Endothelial cell of umbilical vein (primary cell): ENCODE measurements at regions not wholly inside any gene's neighbourhood (a gene's known extent, or its start where the extent isn't known, plus 50 kb on each side); places are given as distances from the start of the nearest gene placed in this dataset.

ENCODE experiments used
- BruUV-seq: library from RNA; stranded (reverse); fragments of 400-500 nt; replicated peaks from 2 replicates; lab custom pipeline; 2021; lab: Mats Ljungman, UMichigan
- CTCF ChIA-PET: fragments of 300-600, 350-600 bp; sonication (Branson Sonifier 250); formaldehyde crosslinking; loops from one replicate; lab custom pipeline; 2021; ENCODE audit warnings: antibody characterized with exemption, inconsistent platforms; lab: Charles Lee
- POLR2A ChIA-PET: fragments of 300-600, 350-600 bp; sonication (Branson Sonifier 250); formaldehyde crosslinking; loops from one replicate; lab custom pipeline; 2021; ENCODE audit warnings: antibody characterized with exemption, inconsistent platforms; lab: Charles Lee
- DNase-seq: peaks from one replicate; pipeline ENCODE4 v3.0.0-alpha.2; 2011; ENCODE audit warnings: low read depth, low spot score
- FAIRE-seq: peaks from 2 replicates; lab custom pipeline; 2011; peaks lifted over from hg19 to GRCh38; lab: Jason Lieb, UNC
- H2AFZ ChIP-seq: 2 replicates; pipeline ENCODE4 v1.6.0; 2012; ENCODE audit warnings: low read depth, low read length, control low read depth, inconsistent platforms
- H3K27ac ChIP-seq: 2 replicates; pipeline ENCODE4 v1.5.1; 2011; ENCODE audit warnings: low read depth, mild to moderate bottlenecking, control low read depth, low read length, moderate library complexity; ENCODE audit not compliant: insufficient read depth
- H3K27me3 ChIP-seq, 2 experiments: 2 replicates each; pipeline versions ENCODE4 v1.6.0 to v1.6.1; 2011; ENCODE audit warnings: low read length in 2 of 2, mixed read lengths in 1 of 2; ENCODE audit not compliant: control insufficient read depth in 2 of 2, insufficient read depth in 2 of 2
- H3K36me3 ChIP-seq, 2 experiments: 2 replicates in 1 of 2; 3 replicates in 1 of 2; pipeline ENCODE4 v1.5.1; 2011; ENCODE audit warnings: low read length in 2 of 2, mild to moderate bottlenecking in 1 of 2, moderate library complexity in 1 of 2; ENCODE audit not compliant: control insufficient read depth in 2 of 2, insufficient read depth in 2 of 2; ENCODE audit errors: extremely low read depth in 1 of 2
- H3K4me1 ChIP-seq: 3 replicates; pipeline ENCODE4 v1.5.1; 2011; ENCODE audit warnings: mild to moderate bottlenecking, low read length; ENCODE audit not compliant: control insufficient read depth, insufficient read depth; ENCODE audit errors: extremely low read depth
- H3K4me2 ChIP-seq: 2 replicates; pipeline ENCODE4 v1.6.1; 2011; ENCODE audit warnings: low read length, control low read depth, mixed read lengths; ENCODE audit not compliant: insufficient read depth
- H3K4me3 ChIP-seq, 3 experiments: fragments of 200-600 bp in 1 of 3; sonication (generic), shearing (Covaris generic) in 1 of 3; replicated peaks in 1 of 3; 2 replicates each; pipeline ENCODE4 v1.5.1; 2011 to 2016; ENCODE audit warnings: control low read depth in 3 of 3, low read length in 3 of 3, mild to moderate bottlenecking in 2 of 3, inconsistent platforms in 1 of 3, low read depth in 1 of 3, moderate library complexity in 1 of 3; ENCODE audit not compliant: insufficient read depth in 1 of 3
- H3K79me2 ChIP-seq: 2 replicates; pipeline ENCODE4 v1.6.0; 2012; ENCODE audit warnings: low read length, inconsistent platforms; ENCODE audit not compliant: control insufficient read depth, insufficient read depth
- H3K9ac ChIP-seq: replicated peaks from 2 replicates; pipeline ENCODE3; 2011; ENCODE audit warnings: low read length, control low read depth; ENCODE audit not compliant: insufficient read depth; ENCODE audit errors: extremely low read depth
- H3K9me1 ChIP-seq: replicated peaks from 3 replicates; pipeline ENCODE4 v1.6.0; 2011; ENCODE audit warnings: mild to moderate bottlenecking, low read length; ENCODE audit not compliant: control insufficient read depth, insufficient read depth; ENCODE audit errors: extremely low read depth
- H3K9me3 ChIP-seq: replicated peaks from 2 replicates; pipeline ENCODE4 v1.5.1; 2012; ENCODE audit warnings: low read length, inconsistent platforms; ENCODE audit not compliant: control insufficient read depth, insufficient read depth
- H4K20me1 ChIP-seq: replicated peaks from 2 replicates; pipeline ENCODE3; 2011; ENCODE audit warnings: mild to moderate bottlenecking, low read length; ENCODE audit not compliant: control insufficient read depth, insufficient read depth; ENCODE audit errors: extremely low read depth
- EZH2 ChIP-seq: IDR thresholded peaks from 2 replicates; pipeline ENCODE4 v1.6.1; 2012; ENCODE audit warnings: borderline replicate concordance, low read depth, mild to moderate bottlenecking, moderate library complexity, low read length, inconsistent platforms; ENCODE audit not compliant: severe bottlenecking
- FOS ChIP-seq: IDR thresholded peaks from 2 replicates; pipeline ENCODE4 v1.6.1; 2011; ENCODE audit warnings: mild to moderate bottlenecking, low read length, moderate library complexity, borderline replicate concordance; ENCODE audit not compliant: insufficient read depth
- GATA2 ChIP-seq: IDR thresholded peaks from 2 replicates; pipeline ENCODE4 v1.7.0; 2011; ENCODE audit warnings: low read depth, mild to moderate bottlenecking, moderate library complexity, mixed read lengths, low read length; ENCODE audit not compliant: insufficient read length, insufficient read depth
- JUN ChIP-seq: IDR thresholded peaks from 2 replicates; pipeline ENCODE4 v1.6.1; 2011; ENCODE audit warnings: borderline replicate concordance, low read depth; ENCODE audit not compliant: insufficient read length, insufficient read depth
- MYC ChIP-seq: IDR thresholded peaks from one replicate; pipeline ENCODE4 v1.6.1; 2011; ENCODE audit warnings: mild to moderate bottlenecking, low read depth, low read length
- POLR2A ChIP-seq: IDR thresholded peaks from 2 replicates; pipeline ENCODE4 v1.6.1; 2012; ENCODE audit warnings: low read depth, mild to moderate bottlenecking, control low read depth, low read length
- POLR2AphosphoS5 ChIP-seq: IDR thresholded peaks from 2 replicates; pipeline ENCODE4 v1.6.1; 2012; ENCODE audit warnings: low read depth, mild to moderate bottlenecking, control low read depth, low read length, moderate library complexity; ENCODE audit not compliant: insufficient read depth
- dilution Hi-C: fragments of 300-500 bp; cut with MboI; formaldehyde crosslinking; loops from one replicate; pipeline ENCODE4 v1.15.0; 2019; ENCODE audit warnings: low sequenced_read_pairs; ENCODE audit not compliant: extremely low pct_ligation_motif_present
- intact Hi-C: fragments of 100-400 bp; cut with micrococcal nuclease; formaldehyde crosslinking; loops from one replicate; pipeline ENCODE4 v1.10.0; 2022
- TF ChIP-seq, protein P1 (sequence below): IDR thresholded peaks from 2 replicates; pipeline ENCODE4 v1.6.1; 2011; ENCODE audit not compliant: insufficient read depth, insufficient read length
- TF ChIP-seq, protein P2 (sequence below), 2 donors: IDR thresholded peaks; 1 replicate in 1 of 2; 2 replicates in 1 of 2; pipeline ENCODE4 v1.5.1; 2011; ENCODE audit warnings: low read length in 2 of 2, mild to moderate bottlenecking in 2 of 2, moderate library complexity in 2 of 2, control low read depth in 1 of 2, inconsistent platforms in 1 of 2, low read depth in 1 of 2; ENCODE audit not compliant: insufficient read depth in 1 of 2; ENCODE audit errors: extremely low read depth in 1 of 2

DNA sequence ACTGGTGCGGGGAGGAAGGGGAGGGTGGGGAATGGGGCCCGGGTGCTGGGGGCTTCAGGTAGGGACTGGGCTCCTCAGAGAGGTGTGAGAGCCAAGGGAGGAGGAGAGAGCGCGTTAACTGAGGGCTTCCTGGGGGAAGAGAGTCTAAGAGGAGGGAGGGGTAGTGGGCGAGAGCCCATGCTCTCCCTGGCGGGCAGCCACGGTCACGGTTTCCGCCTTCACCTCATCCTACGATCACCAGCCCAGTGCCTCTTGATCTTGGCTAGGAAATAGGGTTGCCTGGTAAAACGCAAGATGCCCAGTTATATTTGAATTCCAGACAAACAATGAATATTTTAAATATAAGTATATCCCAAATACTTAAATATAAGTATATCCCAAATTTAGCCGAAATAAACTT, 60.8 kb upstream of the GRPEL1 start:
- no peak for FAIRE-seq

More for the DNA sequence above, 60.8 kb upstream of the GRPEL1 start:
- Histone ChIP-seq H3K36me3 (no peaks in the 10 kb centered on the region), H2AFZ (no peak overlapping the region), H3K79me2 (no peaks in the 10 kb centered on the region), H3K4me2 (no peak overlapping the region), H3K4me3 (no peak overlapping the region), H3K4me1 (no peaks in the 10 kb centered on the region), H3K27ac (no peak overlapping the region), H3K9me1 (no peaks in the 10 kb centered on the region), H3K9me3 (no peaks in the 10 kb centered on the region), H4K20me1 (no peaks in the 10 kb centered on the region), H3K9ac (no peak overlapping the region), H3K27me3 (no peaks in the 10 kb centered on the region)
- no TSS peak for BruUV-seq
- ChIA-PET POLR2A (no interaction called here), CTCF (no interaction called here)
- intact Hi-C loops, result no loop called here
- TF ChIP-seq POLR2AphosphoS5 (no peak), MYC (no peak), EZH2 (no peak), POLR2A (no peak), GATA2 (no peak), JUN (no peak), FOS (no peak)
- TF ChIP-seq, protein P1, sequence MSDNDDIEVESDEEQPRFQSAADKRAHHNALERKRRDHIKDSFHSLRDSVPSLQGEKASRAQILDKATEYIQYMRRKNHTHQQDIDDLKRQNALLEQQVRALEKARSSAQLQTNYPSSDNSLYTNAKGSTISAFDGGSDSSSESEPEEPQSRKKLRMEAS, result no peak
- TF ChIP-seq, protein P2, sequence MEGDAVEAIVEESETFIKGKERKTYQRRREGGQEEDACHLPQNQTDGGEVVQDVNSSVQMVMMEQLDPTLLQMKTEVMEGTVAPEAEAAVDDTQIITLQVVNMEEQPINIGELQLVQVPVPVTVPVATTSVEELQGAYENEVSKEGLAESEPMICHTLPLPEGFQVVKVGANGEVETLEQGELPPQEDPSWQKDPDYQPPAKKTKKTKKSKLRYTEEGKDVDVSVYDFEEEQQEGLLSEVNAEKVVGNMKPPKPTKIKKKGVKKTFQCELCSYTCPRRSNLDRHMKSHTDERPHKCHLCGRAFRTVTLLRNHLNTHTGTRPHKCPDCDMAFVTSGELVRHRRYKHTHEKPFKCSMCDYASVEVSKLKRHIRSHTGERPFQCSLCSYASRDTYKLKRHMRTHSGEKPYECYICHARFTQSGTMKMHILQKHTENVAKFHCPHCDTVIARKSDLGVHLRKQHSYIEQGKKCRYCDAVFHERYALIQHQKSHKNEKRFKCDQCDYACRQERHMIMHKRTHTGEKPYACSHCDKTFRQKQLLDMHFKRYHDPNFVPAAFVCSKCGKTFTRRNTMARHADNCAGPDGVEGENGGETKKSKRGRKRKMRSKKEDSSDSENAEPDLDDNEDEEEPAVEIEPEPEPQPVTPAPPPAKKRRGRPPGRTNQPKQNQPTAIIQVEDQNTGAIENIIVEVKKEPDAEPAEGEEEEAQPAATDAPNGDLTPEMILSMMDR (IDR thresholded peaks at IDR 0.05; ENCODE audit: extremely low read depth in 1 of 2, insufficient read depth in 1 of 2, low read depth in 1 of 2, low read length in 2 of 2), result no peak
- DNase-seq, result no peak
- dilution Hi-C loops, result no loop called here
